C1 segment of cervical spinal cord (tissue), 14 donors: ENCODE measurements at regions not wholly inside any gene's neighbourhood (a gene's known extent, or its start where the extent isn't known, plus 50 kb on each side); places are given as distances from the start of the nearest gene placed in this dataset.
"Not testable (repeated sequence)": the region's sequence is repeated elsewhere in the genome, so short reads cannot be mapped to it uniquely, and the experiment has no call there.

ENCODE experiments used
- DNase-seq, 14 donors: peaks; one replicate each; lab custom pipeline; 2025; lab: John Stamatoyannopoulos, UW

DNA sequence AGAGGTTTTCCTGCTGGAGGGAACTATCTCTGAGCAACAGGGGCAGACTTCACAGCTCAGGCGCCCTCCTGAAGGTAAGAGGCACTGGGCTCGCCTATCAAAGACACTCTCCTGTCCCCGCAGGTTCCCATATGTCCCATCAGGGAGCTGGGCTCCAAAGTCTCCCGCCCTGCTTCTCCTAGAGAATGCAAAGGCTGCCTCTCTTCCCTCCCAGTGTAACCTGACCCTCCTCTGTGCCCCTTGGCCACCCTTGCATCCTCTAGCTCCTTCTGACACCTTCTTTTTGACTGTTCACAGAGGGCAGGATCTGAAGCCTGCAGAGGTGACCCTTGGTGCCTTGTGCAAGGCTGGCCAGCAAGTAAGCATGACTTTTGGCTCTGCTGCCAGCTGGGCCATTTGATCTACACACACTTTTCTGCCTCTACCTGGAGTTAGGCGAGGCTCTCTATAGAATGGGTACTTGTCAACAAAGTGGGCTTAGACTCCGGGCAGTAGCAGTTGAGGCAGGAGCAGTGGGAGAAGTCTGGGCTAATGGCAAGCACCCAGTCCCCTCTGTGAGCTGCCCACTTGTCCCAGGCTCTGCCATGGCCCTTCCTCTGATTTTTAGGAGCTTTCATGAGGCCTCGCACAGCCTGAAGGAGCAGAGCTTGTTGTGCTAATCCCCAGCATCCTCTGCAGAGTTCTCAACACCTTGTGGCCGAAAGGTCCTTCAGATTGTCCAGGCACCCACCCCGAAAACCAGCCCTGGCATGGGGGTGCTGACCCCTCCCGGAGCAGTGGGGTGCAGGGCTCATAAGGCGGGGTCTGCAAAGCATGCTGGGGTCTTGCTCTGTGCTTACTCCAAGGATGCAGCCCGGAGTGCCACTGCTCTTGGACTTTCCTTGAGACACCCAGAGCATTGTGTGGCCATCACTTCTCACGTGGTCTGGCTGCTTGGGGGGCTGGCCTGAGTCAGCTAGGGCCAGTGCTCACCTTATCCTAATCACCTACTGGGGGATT is 122.9 kb downstream of the METRNL start:
- DNase-seq = no peak

DNA sequence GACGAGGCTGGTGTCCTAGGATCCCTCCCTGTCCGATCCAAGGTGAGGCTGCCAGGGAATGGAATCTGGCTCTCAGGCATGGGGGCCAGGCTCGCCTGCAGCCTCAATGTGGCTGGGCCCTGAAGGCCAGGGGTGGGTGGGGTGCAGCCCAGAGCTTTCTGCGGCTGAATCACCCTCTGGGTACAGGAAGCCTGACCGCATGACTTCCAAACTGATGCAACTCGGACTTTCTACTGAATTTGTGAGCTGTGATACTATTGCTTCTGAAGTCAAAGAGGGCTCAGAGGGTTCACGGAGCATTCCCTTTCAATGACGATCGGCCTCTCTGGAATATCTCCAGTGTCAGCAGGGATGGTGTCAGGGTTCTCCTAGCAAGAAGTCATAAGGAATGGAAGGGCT is 123.7 kb downstream of the METRNL start:
- DNase-seq = peak in 3 of 14 donors; percentile 8 to 31 (median 18)

GRCh38 chr17:83203472-83204221 is 124.2 kb downstream of the METRNL start:
- DNase-seq = no peak

DNA sequence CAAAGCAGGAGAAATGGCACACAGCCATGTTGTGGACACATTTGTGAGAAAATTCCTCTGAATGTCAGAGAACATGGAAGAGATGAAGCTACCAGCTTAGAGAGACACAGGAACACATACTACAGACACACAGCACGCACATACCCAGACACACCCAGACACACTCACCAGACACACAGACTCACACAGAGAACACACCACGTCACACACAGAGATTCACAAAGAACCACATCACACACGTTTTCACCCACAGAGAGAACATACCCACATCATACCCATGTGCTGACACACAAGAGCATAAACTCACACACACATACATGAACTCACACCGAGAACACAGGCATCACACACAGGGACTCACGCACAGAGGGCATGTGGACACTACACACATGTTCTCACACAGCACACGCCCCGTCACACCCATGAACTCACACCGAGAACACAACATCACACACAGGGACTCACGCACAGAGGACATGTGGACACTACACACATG is 124.9 kb downstream of the METRNL start:
- no peak for DNase-seq

DNA sequence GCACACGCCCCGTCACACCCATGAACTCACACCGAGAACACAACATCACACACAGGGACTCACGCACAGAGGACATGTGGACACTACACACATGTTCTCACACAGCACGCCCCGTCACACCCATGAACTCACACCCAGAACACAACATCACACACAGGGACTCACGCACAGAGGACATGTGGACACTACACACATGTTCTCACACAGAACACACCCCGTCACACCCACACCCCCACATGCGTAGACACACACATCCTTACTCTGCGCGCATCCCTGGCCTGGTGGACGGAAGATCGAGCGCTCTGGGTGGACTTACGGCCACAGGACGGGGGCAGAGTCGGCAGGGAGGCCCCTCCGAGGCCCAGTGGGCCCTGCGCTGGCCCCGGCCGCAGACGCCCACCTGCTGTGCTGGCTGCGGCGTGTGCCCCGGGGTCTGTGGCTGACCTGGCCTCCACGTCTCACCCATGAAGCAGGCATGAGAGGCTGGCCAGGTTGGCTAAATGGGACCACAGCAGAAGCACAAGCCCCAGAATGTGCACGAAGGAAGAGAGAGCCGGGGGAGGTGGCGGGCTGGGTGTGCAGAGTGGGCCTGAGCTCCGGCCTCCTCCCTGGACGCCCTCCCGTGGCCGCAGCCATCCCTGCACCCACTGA is 125.5 kb downstream of the METRNL start:
- DNase-seq = not testable (repeated sequence)

- DNase-seq = not testable (repeated sequence)
Observed at GRCh38 chr17:83205387-83206035, 126.1 kb downstream of the METRNL start.

- DNase-seq = not testable (repeated sequence)
Observed at GRCh38 chr17:83206036-83206394, 126.6 kb downstream of the METRNL start.

GRCh38 chr17:83206819-83207588 is 127.6 kb downstream of the METRNL start:
- DNase-seq = not testable (repeated sequence)

GRCh38 chr17:83247001-83247400 is 167.6 kb downstream of the METRNL start:
- DNase-seq = not testable (repeated sequence)
